Fibroblast of pulmonary artery (primary cell): ENCODE measurements at regions not wholly inside any gene's neighbourhood (a gene's known extent, or its start where the extent isn't known, plus 50 kb on each side); places are given as distances from the start of the nearest gene placed in this dataset.

ENCODE experiments used
- DNase-seq: peaks from one replicate; pipeline ENCODE4 v3.0.0-alpha.2; 2010; ENCODE audit warnings: low read depth
- H3K4me3 ChIP-seq: replicated peaks from 2 replicates; pipeline ENCODE4 v1.5.1; 2011; ENCODE audit warnings: low read depth, mild to moderate bottlenecking, control low read depth, low read length, moderate library complexity
- TF ChIP-seq, protein P1 (sequence below): IDR thresholded peaks from 2 replicates; pipeline ENCODE4 v1.5.1; 2011; ENCODE audit warnings: mild to moderate bottlenecking, control low read depth, low read length, inconsistent platforms; ENCODE audit errors: missing control alignments

DNA sequence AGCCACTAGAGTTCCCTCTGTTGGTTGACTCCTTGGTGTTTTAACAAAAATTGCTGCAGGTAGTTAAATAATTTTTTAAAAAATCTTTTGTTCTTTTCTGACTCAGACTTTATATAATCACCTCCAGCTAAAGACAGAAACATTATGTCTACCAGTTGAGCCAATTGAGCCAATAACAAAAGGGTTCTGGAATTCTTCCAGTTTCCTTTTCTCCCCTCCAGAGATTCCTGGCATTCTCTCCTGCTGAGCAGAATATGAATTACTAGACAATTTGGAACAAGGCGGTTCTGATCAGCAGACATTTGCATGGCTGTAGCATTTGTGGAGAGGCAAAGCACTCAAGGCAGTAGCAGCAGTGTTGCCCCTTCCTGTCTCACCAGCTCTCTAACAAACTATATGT is 144.0 kb upstream of the SLC35B3 start:
- H3K4me3 ChIP-seq, result no peak overlapping the region
- TF ChIP-seq, protein P1, sequence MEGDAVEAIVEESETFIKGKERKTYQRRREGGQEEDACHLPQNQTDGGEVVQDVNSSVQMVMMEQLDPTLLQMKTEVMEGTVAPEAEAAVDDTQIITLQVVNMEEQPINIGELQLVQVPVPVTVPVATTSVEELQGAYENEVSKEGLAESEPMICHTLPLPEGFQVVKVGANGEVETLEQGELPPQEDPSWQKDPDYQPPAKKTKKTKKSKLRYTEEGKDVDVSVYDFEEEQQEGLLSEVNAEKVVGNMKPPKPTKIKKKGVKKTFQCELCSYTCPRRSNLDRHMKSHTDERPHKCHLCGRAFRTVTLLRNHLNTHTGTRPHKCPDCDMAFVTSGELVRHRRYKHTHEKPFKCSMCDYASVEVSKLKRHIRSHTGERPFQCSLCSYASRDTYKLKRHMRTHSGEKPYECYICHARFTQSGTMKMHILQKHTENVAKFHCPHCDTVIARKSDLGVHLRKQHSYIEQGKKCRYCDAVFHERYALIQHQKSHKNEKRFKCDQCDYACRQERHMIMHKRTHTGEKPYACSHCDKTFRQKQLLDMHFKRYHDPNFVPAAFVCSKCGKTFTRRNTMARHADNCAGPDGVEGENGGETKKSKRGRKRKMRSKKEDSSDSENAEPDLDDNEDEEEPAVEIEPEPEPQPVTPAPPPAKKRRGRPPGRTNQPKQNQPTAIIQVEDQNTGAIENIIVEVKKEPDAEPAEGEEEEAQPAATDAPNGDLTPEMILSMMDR, result no peak
- DNase-seq, result no peak

- DNase-seq, result no peak
Observed at GRCh38 chr6:8578006-8578405, 142.7 kb upstream of the SLC35B3 start.

GRCh38 chr6:8574749-8575468 is 139.6 kb upstream of the SLC35B3 start:
- no peak for DNase-seq
- H3K4me3 ChIP-seq, result no peak overlapping the region
- TF ChIP-seq, protein P1, result no peak

More at GRCh38 chr6:8578006-8578405, 142.7 kb upstream of the SLC35B3 start:
- TF ChIP-seq, protein P1, result no peak
- H3K4me3 ChIP-seq, result no peak overlapping the region

GRCh38 chr6:8574311-8574710 is 139.0 kb upstream of the SLC35B3 start:
- no peak overlapping the region for H3K4me3 ChIP-seq
- DNase-seq, result no peak
- TF ChIP-seq, protein P1, result no peak

DNA sequence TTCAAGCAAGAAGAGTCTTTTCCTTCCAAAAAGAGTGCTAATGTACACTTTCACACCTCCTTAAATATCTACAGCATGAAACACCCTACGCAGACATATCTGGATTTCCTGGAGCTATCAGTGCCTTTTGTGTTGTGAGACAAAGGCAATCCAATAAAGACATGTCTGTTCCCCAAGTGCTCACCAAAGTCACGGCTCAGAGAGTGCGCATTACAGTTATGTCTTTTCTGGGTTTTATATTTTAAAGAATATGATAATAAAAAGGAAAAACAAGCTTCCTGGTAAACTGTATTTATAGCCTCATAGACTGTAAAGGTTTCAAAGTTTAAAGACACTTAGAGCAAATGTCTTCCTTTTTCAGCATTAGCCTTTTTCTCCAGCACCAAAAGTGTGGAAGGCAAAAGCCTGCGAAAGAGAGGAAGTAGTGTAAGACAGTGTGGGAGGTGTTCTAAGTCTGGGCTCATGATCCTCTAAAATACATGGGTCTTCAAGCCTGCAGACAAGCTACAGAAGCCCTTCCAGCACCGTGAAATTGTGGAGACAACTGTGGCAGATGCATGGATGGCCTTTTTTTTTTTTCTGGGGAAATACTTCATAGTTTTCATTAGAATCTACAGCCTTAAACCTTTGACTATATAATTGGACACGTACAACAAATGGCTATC is 135.0 kb upstream of the SLC35B3 start:
- TF ChIP-seq, protein P1, result no peak
- no peak for DNase-seq
- H3K4me3 ChIP-seq, result no peak overlapping the region

DNA sequence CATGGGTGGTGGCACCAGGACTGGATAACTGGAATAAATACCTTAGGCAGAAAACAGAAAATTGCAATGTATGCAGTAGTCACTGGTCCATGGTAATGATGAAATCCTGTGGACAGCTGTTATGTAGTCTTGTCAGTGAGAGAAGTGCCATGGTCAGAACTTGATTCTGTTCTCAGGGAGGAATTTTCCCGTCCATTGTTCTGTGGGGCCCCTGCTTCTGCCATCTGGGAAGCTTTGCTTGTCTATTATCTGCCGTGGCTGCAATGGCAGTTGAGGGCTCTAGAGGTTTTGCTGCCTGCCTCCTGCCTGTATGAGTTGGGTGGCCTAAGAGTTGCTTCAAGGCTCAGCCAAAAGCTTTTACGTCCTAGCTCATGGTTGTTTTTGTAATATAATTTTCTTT is 126.8 kb upstream of the SLC35B3 start:
- no peak for DNase-seq
- H3K4me3 ChIP-seq, result no peak overlapping the region
- TF ChIP-seq, protein P1, result no peak
